Activated T-helper 2 cell treated with anti-CD3 and anti-CD28 coated beads, Interferon-gamma antibody, Interleukin-2, Interleukin-4, amounts not matched to agents 10 μg/mL and 5 μg/mL and 100 μg/mL, durations not matched to agents 14 hours and 24 hours and 36 hours (primary cell): ENCODE measurements at regions not wholly inside any gene's neighbourhood (a gene's known extent, or its start where the extent isn't known, plus 50 kb on each side); places are given as distances from the start of the nearest gene placed in this dataset.
"Not testable (repeated sequence)": the region's sequence is repeated elsewhere in the genome, so short reads cannot be mapped to it uniquely, and the experiment has no call there.

Experiments
- DNase-seq: peaks from one replicate; pipeline ENCODE4 v3.0.0; 2021; ENCODE audit warnings: low spot score
- H3K27ac Mint-ChIP-seq: one replicate; pipeline ENCODE4 v1.8.0; 2021; ENCODE audit warnings: mixed read lengths
- H3K27me3 Mint-ChIP-seq: one replicate; pipeline ENCODE4 v1.8.0; 2021; ENCODE audit warnings: low read depth, mixed read lengths
- H3K36me3 Mint-ChIP-seq: one replicate; pipeline ENCODE4 v1.8.0; 2021; ENCODE audit warnings: low read depth, mixed read lengths
- H3K4me1 Mint-ChIP-seq: one replicate; pipeline ENCODE4 v1.8.0; 2021; ENCODE audit warnings: low read depth, mixed read lengths
- H3K4me3 Mint-ChIP-seq: one replicate; pipeline ENCODE4 v1.8.0; 2021; ENCODE audit warnings: low read depth, mild to moderate bottlenecking, moderate library complexity, mixed read lengths
- H3K9me3 Mint-ChIP-seq: one replicate; pipeline ENCODE4 v1.8.0; 2021; ENCODE audit warnings: mixed read lengths
- intact Hi-C: fragments of 100-400 bp; cut with micrococcal nuclease; formaldehyde crosslinking; loops from one replicate; pipeline ENCODE4 v1.15.1; 2023

- no peak for DNase-seq
- Mint-ChIP-seq H3K36me3 (no peaks in the 10 kb centered on the region), H3K27ac (no peak overlapping the region), H3K9me3 (no peaks in the 10 kb centered on the region), H3K4me3 (no peak overlapping the region), H3K4me1 (peaks cover 27% of the 10 kb centered on the region), H3K27me3 (peaks cover 3% of the 10 kb centered on the region)
- intact Hi-C loops, result no loop called here
Measured at GRCh38 chr1:58854576-58854975, 70.7 kb upstream of the JUN start.

- no peaks in the 10 kb centered on the region for H3K36me3 Mint-ChIP-seq
- H3K27ac Mint-ChIP-seq, result no peak overlapping the region
- no peaks in the 10 kb centered on the region for H3K9me3 Mint-ChIP-seq
- H3K4me3 Mint-ChIP-seq, result no peak overlapping the region
- peaks cover 3% of the 10 kb centered on the region for H3K27me3 Mint-ChIP-seq
- peaks cover 30% of the 10 kb centered on the region for H3K4me1 Mint-ChIP-seq
- DNase-seq, result no peak
- intact Hi-C loops, result loop anchor here (2.0 to 5.0 kb wide), 4 partner anchors 38 to 192 kb away; partner anchors contain the start of gene JUN
Measured at GRCh38 chr1:58855274-58856165, 71.7 kb upstream of the JUN start.

GRCh38 chr1:58856281-58856680 is 72.4 kb upstream of the JUN start:
- H3K27me3 Mint-ChIP-seq, H3K36me3 Mint-ChIP-seq, H3K4me3 Mint-ChIP-seq, DNase-seq, H3K9me3 Mint-ChIP-seq, H3K27ac Mint-ChIP-seq: not testable (repeated sequence)
- intact Hi-C loops, result loop anchor here (2.0 to 5.0 kb wide), 4 partner anchors 39 to 191 kb away; partner anchors contain the start of gene JUN
- peaks cover 30% of the 10 kb centered on the region for H3K4me1 Mint-ChIP-seq

GRCh38 chr1:58857680-58858673 is 74.1 kb upstream of the JUN start:
- Mint-ChIP-seq H3K4me1 (peaks cover 31% of the 10 kb centered on the region), H3K36me3 (no peaks in the 10 kb centered on the region), H3K27me3 (no peaks in the 10 kb centered on the region), H3K4me3 (no peak overlapping the region), H3K9me3 (no peaks in the 10 kb centered on the region), H3K27ac (peak overlapping the region; percentile 83)
- peak; percentile 17 for DNase-seq
- intact Hi-C loops, result loop anchor here (2.0 to 5.0 kb wide), 4 partner anchors 41 to 189 kb away; partner anchors contain the start of gene JUN

GRCh38 chr1:58859769-58860485 is 76.1 kb upstream of the JUN start:
- H3K27ac Mint-ChIP-seq, result no peak overlapping the region
- DNase-seq, result no peak
- intact Hi-C loops, result loop anchor here (5.0 kb wide), 3 partner anchors 43 to 187 kb away; partner anchors contain the start of gene JUN
- no peak overlapping the region for H3K4me3 Mint-ChIP-seq
- peaks cover 3% of the 10 kb centered on the region for H3K27me3 Mint-ChIP-seq
- H3K36me3 Mint-ChIP-seq, result no peaks in the 10 kb centered on the region
- peaks cover 31% of the 10 kb centered on the region for H3K4me1 Mint-ChIP-seq
- H3K9me3 Mint-ChIP-seq, result no peaks in the 10 kb centered on the region

GRCh38 chr1:58861076-58861475 is 77.2 kb upstream of the JUN start:
- no peak for DNase-seq
- no peak overlapping the region for H3K27ac Mint-ChIP-seq
- H3K4me3 Mint-ChIP-seq, result no peak overlapping the region
- no peaks in the 10 kb centered on the region for H3K36me3 Mint-ChIP-seq
- peaks cover 28% of the 10 kb centered on the region for H3K4me1 Mint-ChIP-seq
- peaks cover 3% of the 10 kb centered on the region for H3K27me3 Mint-ChIP-seq
- H3K9me3 Mint-ChIP-seq, result no peaks in the 10 kb centered on the region
- intact Hi-C loops, result no loop called here

- peaks cover 28% of the 10 kb centered on the region for H3K4me1 Mint-ChIP-seq
Measured at GRCh38 chr1:58861506-58861905, 77.7 kb upstream of the JUN start.

GRCh38 chr1:58862728-58863385 is 79.0 kb upstream of the JUN start:
- Mint-ChIP-seq H3K4me1 (peaks cover 16% of the 10 kb centered on the region), H3K4me3 (no peak overlapping the region), H3K27me3 (peaks cover 3% of the 10 kb centered on the region), H3K9me3 (no peaks in the 10 kb centered on the region), H3K27ac (no peak overlapping the region), H3K36me3 (no peaks in the 10 kb centered on the region)
- intact Hi-C loops, result no loop called here
- no peak for DNase-seq

More at GRCh38 chr1:58861506-58861905, 77.7 kb upstream of the JUN start:
- intact Hi-C loops, result no loop called here
- DNase-seq, result no peak
- Mint-ChIP-seq H3K27me3 (peaks cover 3% of the 10 kb centered on the region), H3K36me3 (no peaks in the 10 kb centered on the region), H3K27ac (no peak overlapping the region), H3K4me3 (no peak overlapping the region), H3K9me3 (no peaks in the 10 kb centered on the region)

- no peaks in the 10 kb centered on the region for H3K36me3 Mint-ChIP-seq
- peaks cover 4% of the 10 kb centered on the region for H3K4me1 Mint-ChIP-seq
- H3K4me3 Mint-ChIP-seq, result no peak overlapping the region
- H3K27me3 Mint-ChIP-seq, result peaks cover 3% of the 10 kb centered on the region
- H3K9me3 Mint-ChIP-seq, result no peaks in the 10 kb centered on the region
- intact Hi-C loops, result no loop called here
- no peak overlapping the region for H3K27ac Mint-ChIP-seq
- no peak for DNase-seq
Measured at GRCh38 chr1:58864654-58865053, 80.8 kb upstream of the JUN start.

GRCh38 chr1:58866578-58866977 is 82.7 kb upstream of the JUN start:
- no peaks in the 10 kb centered on the region for H3K9me3 Mint-ChIP-seq
- H3K27me3 Mint-ChIP-seq, result peaks cover 3% of the 10 kb centered on the region
- intact Hi-C loops, result no loop called here
- no peaks in the 10 kb centered on the region for H3K36me3 Mint-ChIP-seq
- H3K4me1 Mint-ChIP-seq, result peaks cover 2% of the 10 kb centered on the region
- no peak overlapping the region for H3K4me3 Mint-ChIP-seq
- DNase-seq, result no peak
- H3K27ac Mint-ChIP-seq, result no peak overlapping the region

- intact Hi-C loops, result no loop called here
Measured at GRCh38 chr1:58869638-58870297, 85.9 kb upstream of the JUN start.

More at GRCh38 chr1:58869638-58870297, 85.9 kb upstream of the JUN start:
- H3K27me3 Mint-ChIP-seq, result peaks cover 11% of the 10 kb centered on the region
- H3K27ac Mint-ChIP-seq, result no peak overlapping the region
- DNase-seq, result no peak
- no peaks in the 10 kb centered on the region for H3K9me3 Mint-ChIP-seq
- no peaks in the 10 kb centered on the region for H3K36me3 Mint-ChIP-seq
- H3K4me3 Mint-ChIP-seq, result no peak overlapping the region
- H3K4me1 Mint-ChIP-seq, result no peaks in the 10 kb centered on the region
